ENCODE measurements at regions not wholly inside any gene's neighbourhood (a gene's known extent, or its start where the extent isn't known, plus 50 kb on each side); places are given as distances from the start of the nearest gene placed in this dataset.

DNA sequence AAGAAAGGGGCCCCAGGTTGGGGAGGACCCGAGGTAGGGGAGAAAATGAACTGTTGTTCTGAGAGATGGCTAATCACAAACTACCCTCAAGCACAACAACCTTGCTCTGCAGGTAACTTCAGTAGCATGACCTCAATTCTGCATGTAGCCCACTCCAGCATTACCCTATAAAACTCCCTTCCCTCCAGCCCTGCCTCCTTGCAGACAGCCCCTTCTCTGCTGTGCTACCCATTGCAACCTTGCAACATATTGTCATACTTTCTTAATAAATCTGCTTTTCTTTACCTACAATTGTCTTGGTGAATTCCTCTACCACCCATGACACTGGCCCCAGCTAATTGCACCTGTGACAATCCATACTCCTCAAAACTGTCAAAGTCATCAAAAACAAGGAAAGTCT is 428.9 kb downstream of the MATN1 start:
- Histone ChIP-seq H3K27ac (ENCODE audit: low read length) (no peak overlapping the region), H3K27me3 (ENCODE audit: low read depth, low read length) (no peaks in the 10 kb centered on the region), H3K4me1 (ENCODE audit: control insufficient read depth in 1 of 2, insufficient read depth in 2 of 2, low read length in 2 of 2) (no peaks in the 10 kb centered on the region), H3K9me3 (ENCODE audit: control insufficient read depth in 1 of 2, low read length in 2 of 2) (peaks cover 0 to 11% of the 10 kb centered on the region in 2 donors), H3K4me3 (ENCODE audit: low read depth in 1 of 2, low read length in 2 of 2) (no peak overlapping the region), H3K36me3 (ENCODE audit: control insufficient read depth in 1 of 2, insufficient read depth in 2 of 2, low read length in 2 of 2) (no peaks in the 10 kb centered on the region)

DNA sequence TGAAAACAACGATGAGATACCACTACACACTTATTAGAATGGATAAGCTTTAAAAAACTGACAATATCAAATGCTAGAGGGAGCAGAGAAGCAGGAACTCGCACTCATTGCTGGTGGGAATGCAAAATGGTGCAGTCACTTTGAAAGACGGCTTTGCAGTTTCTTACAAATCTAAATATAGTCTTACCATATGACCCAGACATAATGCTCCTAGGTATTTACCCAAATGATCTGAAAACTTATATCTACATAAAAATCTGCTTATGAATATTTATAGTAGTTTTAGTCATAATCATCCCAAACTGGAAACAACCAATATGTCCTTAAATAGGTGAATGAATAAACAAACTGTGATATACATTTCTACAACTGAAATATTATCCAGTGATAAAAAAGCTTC is 430.9 kb downstream of the MATN1 start:
- no peak overlapping the region for H3K27ac ChIP-seq (ENCODE audit: low read length)
- H3K36me3 ChIP-seq (ENCODE audit: control insufficient read depth in 1 of 2, insufficient read depth in 2 of 2, low read length in 2 of 2): no peaks in the 10 kb centered on the region
- H3K27me3 ChIP-seq (ENCODE audit: low read depth, low read length): no peaks in the 10 kb centered on the region
- peaks cover 0 to 6% of the 10 kb centered on the region in 2 donors for H3K9me3 ChIP-seq (ENCODE audit: control insufficient read depth in 1 of 2, low read length in 2 of 2)
- H3K4me3 ChIP-seq (ENCODE audit: low read depth in 1 of 2, low read length in 2 of 2): no peak overlapping the region
- no peaks in the 10 kb centered on the region for H3K4me1 ChIP-seq (ENCODE audit: control insufficient read depth in 1 of 2, insufficient read depth in 2 of 2, low read length in 2 of 2)

DNA sequence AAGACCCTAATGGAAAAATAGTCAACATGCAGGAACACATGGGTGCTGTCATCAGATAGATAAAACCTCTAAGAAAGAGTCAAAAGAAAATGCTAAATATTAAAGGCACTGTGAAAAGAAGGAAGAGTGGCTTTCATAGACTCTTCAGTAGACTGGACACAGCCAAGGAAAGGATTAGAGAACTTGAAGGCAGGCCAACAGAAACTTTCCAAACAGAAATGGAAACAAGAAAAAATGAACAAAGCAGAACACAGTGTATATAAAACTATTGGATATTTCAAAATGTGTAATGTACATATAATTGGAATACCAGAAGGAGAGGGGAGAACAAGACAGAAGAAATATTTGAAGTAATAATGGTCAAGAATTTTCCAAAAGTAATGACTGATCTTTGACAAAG is 431.9 kb downstream of the MATN1 start:
- Histone ChIP-seq H3K27ac (ENCODE audit: low read length) (no peak overlapping the region), H3K36me3 (ENCODE audit: control insufficient read depth in 1 of 2, insufficient read depth in 2 of 2, low read length in 2 of 2) (no peaks in the 10 kb centered on the region), H3K27me3 (ENCODE audit: low read depth, low read length) (no peaks in the 10 kb centered on the region), H3K4me1 (ENCODE audit: control insufficient read depth in 1 of 2, insufficient read depth in 2 of 2, low read length in 2 of 2) (no peaks in the 10 kb centered on the region), H3K9me3 (ENCODE audit: control insufficient read depth in 1 of 2, low read length in 2 of 2) (no peaks in the 10 kb centered on the region), H3K4me3 (ENCODE audit: low read depth in 1 of 2, low read length in 2 of 2) (no peak overlapping the region)

DNA sequence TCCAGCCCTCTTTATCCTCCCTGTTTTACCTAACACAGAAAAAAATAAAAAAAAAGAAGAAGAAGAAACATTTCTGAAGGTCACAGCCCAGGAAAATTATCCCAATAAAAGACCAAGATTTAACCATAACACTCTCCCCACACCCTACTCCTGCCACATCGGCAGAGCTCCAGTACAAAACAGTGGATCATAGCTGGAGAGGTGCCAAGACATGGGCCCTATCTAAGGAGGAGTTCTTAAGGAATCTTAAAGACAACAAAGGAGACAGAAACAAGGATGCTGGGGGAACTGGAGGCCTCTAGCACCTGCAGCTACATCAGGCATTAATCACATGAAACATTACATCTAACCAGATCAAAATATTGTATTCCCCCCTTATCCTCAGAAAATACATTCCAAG is 432.8 kb downstream of the MATN1 start:
- Histone ChIP-seq H3K27me3 (ENCODE audit: low read depth, low read length) (no peaks in the 10 kb centered on the region), H3K36me3 (ENCODE audit: control insufficient read depth in 1 of 2, insufficient read depth in 2 of 2, low read length in 2 of 2) (no peaks in the 10 kb centered on the region), H3K9me3 (ENCODE audit: control insufficient read depth in 1 of 2, low read length in 2 of 2) (no peaks in the 10 kb centered on the region), H3K27ac (ENCODE audit: low read length) (no peak overlapping the region), H3K4me1 (ENCODE audit: control insufficient read depth in 1 of 2, insufficient read depth in 2 of 2, low read length in 2 of 2) (no peaks in the 10 kb centered on the region), H3K4me3 (ENCODE audit: low read depth in 1 of 2, low read length in 2 of 2) (no peak overlapping the region)

DNA sequence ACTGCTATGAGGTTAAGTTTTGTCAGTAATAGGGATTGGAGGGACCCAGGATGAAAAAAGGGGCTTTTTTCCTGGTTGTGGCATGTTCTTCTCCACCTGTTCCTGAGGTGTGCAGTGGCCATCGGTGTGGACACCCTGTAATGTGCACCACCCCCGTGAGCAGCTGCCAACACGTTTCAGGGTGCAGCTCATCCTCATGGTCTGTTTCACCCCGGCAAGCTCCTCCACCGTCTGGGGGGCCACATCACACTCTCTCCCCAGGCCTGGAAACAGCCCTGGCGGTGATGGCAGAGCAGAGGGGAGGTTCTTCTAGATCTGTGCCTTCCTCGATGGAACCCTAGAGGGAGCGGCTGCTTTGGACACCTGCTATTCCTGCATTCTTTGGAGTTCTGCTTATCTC is 435.4 kb downstream of the MATN1 start:
- H3K4me1 ChIP-seq (ENCODE audit: control insufficient read depth in 1 of 2, insufficient read depth in 2 of 2, low read length in 2 of 2): no peaks in the 10 kb centered on the region
- no peaks in the 10 kb centered on the region for H3K36me3 ChIP-seq (ENCODE audit: control insufficient read depth in 1 of 2, insufficient read depth in 2 of 2, low read length in 2 of 2)
- no peaks in the 10 kb centered on the region for H3K9me3 ChIP-seq (ENCODE audit: control insufficient read depth in 1 of 2, low read length in 2 of 2)
- H3K4me3 ChIP-seq (ENCODE audit: low read depth in 1 of 2, low read length in 2 of 2): no peak overlapping the region
- no peaks in the 10 kb centered on the region for H3K27me3 ChIP-seq (ENCODE audit: low read depth, low read length)
- no peak overlapping the region for H3K27ac ChIP-seq (ENCODE audit: low read length)

DNA sequence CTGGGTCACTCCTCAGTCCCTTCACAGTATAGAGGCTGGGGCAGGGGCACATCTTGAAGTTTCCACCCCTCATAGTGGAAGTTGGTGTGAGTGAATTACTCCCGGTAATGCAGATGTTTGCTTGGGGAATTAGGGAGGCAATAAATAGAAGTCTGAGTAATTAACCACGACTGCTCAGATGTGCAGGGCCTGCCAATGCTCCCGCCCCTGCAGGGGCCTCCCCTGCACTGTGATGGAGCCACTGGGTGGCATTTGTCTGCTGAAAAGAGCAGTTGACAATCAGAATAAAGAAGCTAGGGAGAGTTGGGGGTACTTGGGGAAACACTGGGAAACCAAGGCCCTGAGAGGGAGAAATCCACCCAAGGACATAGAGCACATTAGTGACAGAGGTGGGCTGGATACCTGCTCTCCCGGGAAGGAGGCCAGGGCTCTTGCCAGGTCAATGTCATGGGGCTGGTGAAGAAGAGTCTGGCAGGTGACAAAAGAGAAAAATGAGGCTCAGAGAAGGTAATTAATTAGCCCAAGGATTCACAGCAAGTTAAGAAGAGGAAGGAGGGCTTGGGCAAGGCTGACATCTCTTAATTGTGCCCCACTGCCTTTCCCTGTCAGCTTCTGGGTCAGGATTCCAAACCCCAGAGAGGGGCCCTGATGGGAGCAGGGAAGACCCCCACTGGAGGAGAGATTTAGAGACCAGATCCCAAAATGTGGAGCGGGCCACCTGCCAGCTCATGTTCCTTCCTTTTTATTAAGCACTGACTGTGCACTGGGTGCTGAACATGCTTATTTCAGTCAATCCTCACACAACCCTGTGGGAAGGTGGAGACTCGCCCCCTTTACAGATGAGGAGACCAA is 436.2 kb downstream of the MATN1 start:
- Histone ChIP-seq H3K4me1 (ENCODE audit: control insufficient read depth in 1 of 2, insufficient read depth in 2 of 2, low read length in 2 of 2) (no peaks in the 10 kb centered on the region), H3K9me3 (ENCODE audit: control insufficient read depth in 1 of 2, low read length in 2 of 2) (no peaks in the 10 kb centered on the region), H3K27ac (ENCODE audit: low read length) (no peak overlapping the region), H3K36me3 (ENCODE audit: control insufficient read depth in 1 of 2, insufficient read depth in 2 of 2, low read length in 2 of 2) (no peaks in the 10 kb centered on the region), H3K27me3 (ENCODE audit: low read depth, low read length) (no peaks in the 10 kb centered on the region), H3K4me3 (ENCODE audit: low read depth in 1 of 2, low read length in 2 of 2) (no peak overlapping the region)

DNA sequence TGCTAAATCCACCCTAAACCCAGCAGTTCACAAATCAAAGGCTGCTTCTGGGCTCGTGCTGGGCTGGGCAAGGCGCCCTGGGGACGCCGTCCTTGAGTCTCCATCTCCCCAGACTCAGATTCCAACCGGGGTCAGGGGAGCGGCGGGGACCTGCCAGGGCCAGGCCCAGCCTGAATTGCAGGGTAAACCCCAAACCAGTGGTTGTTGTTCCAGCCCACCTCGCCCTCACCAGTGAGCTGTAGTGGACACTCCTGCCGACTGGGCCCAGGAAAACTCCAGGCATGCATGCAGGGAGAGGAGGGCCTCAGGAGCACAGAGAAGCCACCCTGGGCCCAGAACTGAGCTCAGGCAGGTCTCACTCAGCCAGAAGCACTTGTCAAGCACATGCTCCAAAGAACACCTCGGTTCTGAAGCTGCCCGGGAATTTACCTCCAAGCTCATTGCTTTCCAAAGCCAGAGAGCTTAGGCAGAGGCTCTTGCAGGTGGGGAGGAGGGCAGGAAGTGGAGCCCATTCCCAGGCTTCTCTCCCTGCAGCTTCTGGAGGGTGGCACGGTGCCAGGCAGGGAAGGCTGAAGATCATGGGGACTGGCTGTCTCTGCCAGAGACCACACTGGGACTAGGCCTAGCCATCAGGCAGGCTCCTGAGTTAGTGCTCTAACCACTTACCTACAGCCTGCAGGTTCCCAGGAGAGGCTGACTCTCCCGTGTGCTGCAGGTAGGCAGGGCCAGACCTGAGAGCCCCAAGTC is 437.0 kb downstream of the MATN1 start:
- no peaks in the 10 kb centered on the region for H3K36me3 ChIP-seq (ENCODE audit: control insufficient read depth in 1 of 2, insufficient read depth in 2 of 2, low read length in 2 of 2)
- no peaks in the 10 kb centered on the region for H3K27me3 ChIP-seq (ENCODE audit: low read depth, low read length)
- no peak overlapping the region for H3K4me3 ChIP-seq (ENCODE audit: low read depth in 1 of 2, low read length in 2 of 2)
- no peaks in the 10 kb centered on the region for H3K9me3 ChIP-seq (ENCODE audit: control insufficient read depth in 1 of 2, low read length in 2 of 2)
- no peak overlapping the region for H3K27ac ChIP-seq (ENCODE audit: low read length)
- no peaks in the 10 kb centered on the region for H3K4me1 ChIP-seq (ENCODE audit: control insufficient read depth in 1 of 2, insufficient read depth in 2 of 2, low read length in 2 of 2)

DNA sequence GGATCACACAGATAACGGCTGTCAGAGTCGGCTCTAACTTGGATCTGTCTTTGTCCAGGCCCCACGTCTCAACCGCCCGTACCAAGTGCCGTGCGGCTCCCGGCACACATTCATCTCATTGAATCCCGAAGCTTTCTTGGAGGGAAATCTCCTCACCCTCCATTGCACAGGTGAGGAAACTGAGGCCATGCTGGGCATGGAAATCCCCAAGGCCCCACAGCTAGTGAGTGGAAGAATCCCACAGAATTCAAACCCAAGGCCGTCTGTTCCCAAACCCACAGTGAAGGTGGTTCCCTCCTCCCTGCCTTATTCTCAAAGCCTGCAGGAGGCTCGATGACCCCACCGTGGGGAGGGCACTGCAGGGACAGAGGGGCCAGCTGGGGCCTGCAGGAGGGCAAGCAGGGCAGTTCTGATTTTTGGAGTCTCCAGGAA is 437.9 kb downstream of the MATN1 start:
- Histone ChIP-seq H3K9me3 (ENCODE audit: control insufficient read depth in 1 of 2, low read length in 2 of 2) (no peaks in the 10 kb centered on the region), H3K36me3 (ENCODE audit: control insufficient read depth in 1 of 2, insufficient read depth in 2 of 2, low read length in 2 of 2) (no peaks in the 10 kb centered on the region), H3K27ac (ENCODE audit: low read length) (no peak overlapping the region), H3K4me3 (ENCODE audit: low read depth in 1 of 2, low read length in 2 of 2) (no peak overlapping the region), H3K27me3 (ENCODE audit: low read depth, low read length) (no peaks in the 10 kb centered on the region), H3K4me1 (ENCODE audit: control insufficient read depth in 1 of 2, insufficient read depth in 2 of 2, low read length in 2 of 2) (no peaks in the 10 kb centered on the region)

DNA sequence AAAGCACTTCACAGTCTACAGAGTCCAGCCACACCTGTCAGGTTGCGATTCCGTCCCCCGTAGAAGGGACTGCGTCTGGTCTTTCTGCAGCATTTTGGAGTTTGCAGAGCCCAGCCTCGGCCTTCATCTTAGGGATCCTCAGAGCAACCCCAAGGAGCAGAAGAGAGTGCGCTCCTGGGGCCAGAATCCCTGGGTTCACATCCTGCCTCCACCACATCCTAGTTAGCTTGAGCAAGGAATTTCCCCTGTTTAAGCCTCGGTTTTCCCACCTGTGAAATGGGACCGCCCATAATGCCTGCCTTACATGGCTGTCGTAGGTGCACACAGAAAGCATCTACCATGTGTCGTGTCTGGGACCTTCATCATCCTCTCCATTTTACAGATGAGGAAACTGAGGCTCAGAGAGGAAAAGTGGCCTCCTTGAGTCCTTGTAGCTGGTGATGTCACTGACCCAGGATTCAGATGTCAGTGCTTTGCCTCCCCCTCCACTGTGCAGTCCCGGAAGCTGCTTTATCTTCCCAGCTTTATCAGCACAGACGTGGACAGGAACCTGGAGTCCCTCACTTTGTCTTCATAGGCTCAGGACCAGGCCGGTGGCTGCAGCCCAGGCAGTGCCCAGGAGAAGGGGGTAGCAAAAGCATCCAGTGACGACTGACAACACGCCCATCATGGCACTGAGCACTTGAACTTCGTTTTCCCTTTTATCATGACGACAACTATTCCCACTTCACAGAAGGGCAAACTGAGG is 438.5 kb downstream of the MATN1 start:
- no peaks in the 10 kb centered on the region for H3K36me3 ChIP-seq (ENCODE audit: control insufficient read depth in 1 of 2, insufficient read depth in 2 of 2, low read length in 2 of 2)
- no peak overlapping the region for H3K4me3 ChIP-seq (ENCODE audit: low read depth in 1 of 2, low read length in 2 of 2)
- H3K9me3 ChIP-seq (ENCODE audit: control insufficient read depth in 1 of 2, low read length in 2 of 2): no peaks in the 10 kb centered on the region
- no peak overlapping the region for H3K27ac ChIP-seq (ENCODE audit: low read length)
- no peaks in the 10 kb centered on the region for H3K27me3 ChIP-seq (ENCODE audit: low read depth, low read length)
- H3K4me1 ChIP-seq (ENCODE audit: control insufficient read depth in 1 of 2, insufficient read depth in 2 of 2, low read length in 2 of 2): no peaks in the 10 kb centered on the region

DNA sequence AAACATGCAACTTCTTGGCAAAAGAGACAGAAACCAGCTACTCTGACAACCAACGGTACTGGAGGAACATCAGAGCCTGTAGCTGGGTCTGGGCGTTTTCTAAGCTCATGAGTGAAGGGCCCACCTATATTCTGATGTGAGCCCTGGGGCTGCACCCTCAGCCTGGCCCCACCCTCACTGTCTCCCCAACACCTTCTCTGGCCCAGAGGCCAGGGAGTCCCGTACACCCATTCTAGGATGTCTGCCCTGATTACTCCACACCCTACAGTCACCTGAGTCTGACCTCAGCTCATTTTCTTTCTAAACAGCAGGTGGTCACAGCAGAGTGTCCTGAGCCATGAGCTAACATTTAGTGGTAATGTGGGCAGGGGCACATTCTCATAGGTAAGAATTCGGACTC is 439.2 kb downstream of the MATN1 start:
- Histone ChIP-seq H3K4me1 (ENCODE audit: control insufficient read depth in 1 of 2, insufficient read depth in 2 of 2, low read length in 2 of 2) (no peaks in the 10 kb centered on the region), H3K36me3 (ENCODE audit: control insufficient read depth in 1 of 2, insufficient read depth in 2 of 2, low read length in 2 of 2) (no peaks in the 10 kb centered on the region), H3K27ac (ENCODE audit: low read length) (no peak overlapping the region), H3K27me3 (ENCODE audit: low read depth, low read length) (no peaks in the 10 kb centered on the region), H3K4me3 (ENCODE audit: low read depth in 1 of 2, low read length in 2 of 2) (no peak overlapping the region), H3K9me3 (ENCODE audit: control insufficient read depth in 1 of 2, low read length in 2 of 2) (no peaks in the 10 kb centered on the region)

DNA sequence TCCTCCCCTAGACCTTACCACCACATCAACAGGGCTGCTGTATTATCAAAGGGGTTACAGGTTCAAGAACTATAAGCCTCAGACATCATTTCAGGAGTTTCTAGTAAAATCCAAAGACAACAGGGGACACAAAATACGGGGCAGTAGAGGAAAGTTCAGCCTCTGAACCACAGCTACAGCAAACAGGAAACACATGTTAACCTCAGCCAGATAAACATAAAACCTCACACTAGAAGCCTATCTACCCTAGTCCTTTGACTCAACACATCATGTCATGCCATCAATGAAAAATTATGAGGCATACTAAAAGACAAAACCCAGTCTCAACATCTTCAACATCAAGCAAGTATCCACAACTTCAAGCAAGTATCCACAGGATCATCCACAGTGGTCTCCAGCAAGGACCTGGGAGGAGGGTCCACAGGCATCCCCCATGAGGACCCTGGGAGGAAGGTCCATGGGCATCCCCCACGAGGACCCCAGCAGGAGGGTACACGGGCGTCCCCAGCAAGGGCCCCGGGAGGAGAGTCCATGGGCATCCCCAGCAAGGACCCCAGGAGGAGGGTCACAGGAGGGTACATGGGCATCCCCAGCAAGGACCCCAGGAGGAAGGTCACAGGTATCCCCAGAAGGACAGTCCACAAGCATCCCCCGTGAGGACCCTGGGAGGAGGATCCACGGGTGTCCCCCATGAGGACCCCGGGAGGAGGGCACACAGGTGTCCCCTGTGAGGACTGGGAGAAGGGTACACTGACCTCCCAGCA is 440.0 kb downstream of the MATN1 start:
- Histone ChIP-seq H3K4me3 (ENCODE audit: low read depth in 1 of 2, low read length in 2 of 2) (no peak overlapping the region), H3K27me3 (ENCODE audit: low read depth, low read length) (no peaks in the 10 kb centered on the region)

More for the DNA sequence above, 440.0 kb downstream of the MATN1 start:
- H3K4me1 ChIP-seq (ENCODE audit: control insufficient read depth in 1 of 2, insufficient read depth in 2 of 2, low read length in 2 of 2): no peaks in the 10 kb centered on the region
- H3K36me3 ChIP-seq (ENCODE audit: control insufficient read depth in 1 of 2, insufficient read depth in 2 of 2, low read length in 2 of 2): no peaks in the 10 kb centered on the region
- H3K9me3 ChIP-seq (ENCODE audit: control insufficient read depth in 1 of 2, low read length in 2 of 2): no peaks in the 10 kb centered on the region
- no peak overlapping the region for H3K27ac ChIP-seq (ENCODE audit: low read length)
